ENCODE measurements at regions not wholly inside any gene's neighbourhood (a gene's known extent, or its start where the extent isn't known, plus 50 kb on each side); places are given as distances from the start of the nearest gene placed in this dataset.

- no peak for DNase-seq
Observed at GRCh38 chr11:119489087-119489486, 66.1 kb upstream of the THY1 start.

- no peak for DNase-seq
Observed at GRCh38 chr11:119488256-119488995, 65.5 kb upstream of the THY1 start.

GRCh38 chr11:119486691-119487259 lies 63.8 kb upstream of the THY1 start:
- DNase-seq: no peak

- no peak for DNase-seq
Observed at GRCh38 chr11:119486016-119486415, 63.0 kb upstream of the THY1 start.

- no peak for DNase-seq
Observed at GRCh38 chr11:119484741-119485605, 62.0 kb upstream of the THY1 start.

GRCh38 chr11:119483881-119484371 lies 61.0 kb upstream of the THY1 start:
- DNase-seq: no peak

GRCh38 chr11:119483341-119483880 lies 60.4 kb upstream of the THY1 start:
- DNase-seq: no peak

GRCh38 chr11:119482521-119483011 lies 59.6 kb upstream of the THY1 start:
- DNase-seq: no peak

GRCh38 chr11:119481667-119482400 lies 58.9 kb upstream of the THY1 start:
- no peak for DNase-seq

GRCh38 chr11:119481021-119481666 lies 58.2 kb upstream of the THY1 start:
- peak; percentile 59 for DNase-seq

- DNase-seq: no peak
Observed at GRCh38 chr11:119480380-119481020, 57.5 kb upstream of the THY1 start.

GRCh38 chr11:119479685-119480275 lies 56.8 kb upstream of the THY1 start:
- DNase-seq: no peak

GRCh38 chr11:119478711-119479285 lies 55.8 kb upstream of the THY1 start:
- DNase-seq: no peak

GRCh38 chr11:119476666-119477331 lies 53.8 kb upstream of the THY1 start:
- no peak for DNase-seq

- no peak for DNase-seq
Observed at GRCh38 chr11:119476038-119476437, 53.1 kb upstream of the THY1 start.

- DNase-seq: peak; percentile 44
Observed at GRCh38 chr11:119474682-119475596, 52.0 kb upstream of the THY1 start.

GRCh38 chr11:119473901-119474681 lies 51.1 kb upstream of the THY1 start:
- DNase-seq: no peak

GRCh38 chr11:119473226-119473625 lies 50.3 kb upstream of the THY1 start:
- no peak for DNase-seq
